ENCODE measurements at regions not wholly inside any gene's neighbourhood (a gene's known extent, or its start where the extent isn't known, plus 50 kb on each side); places are given as distances from the start of the nearest gene placed in this dataset.

GRCh38 chr5:178796165-178796945, 63.4 kb upstream of the ZNF354B start:
- Histone ChIP-seq H3K27me3 (ENCODE audit: insufficient read depth, low read length) (no peaks in the 10 kb centered on the region), H3K4me3 (replicated peaks in 1 of 2; ENCODE audit: low read depth in 1 of 2, low read length in 2 of 2) (no peak overlapping the region), H3K9me2 (ENCODE audit: insufficient read depth) (no peaks in the 10 kb centered on the region), H2AFZ (ENCODE audit: low read depth, low read length, poor library complexity, severe bottlenecking) (no peak overlapping the region), H3K79me2 (ENCODE audit: insufficient read depth, low read length) (peaks cover 5% of the 10 kb centered on the region; the same call in 1 of the 2 replicates), H3K27ac (ENCODE audit: low read depth, low read length) (no peak overlapping the region), H3K9me3 (ENCODE audit: control insufficient read depth in 1 of 2, insufficient read depth in 1 of 2, low read depth in 1 of 2, low read length in 2 of 2) (no peaks in the 10 kb centered on the region), H3K4me1 (ENCODE audit: control insufficient read depth in 1 of 2, insufficient read depth in 2 of 2, low read length in 2 of 2) (no peaks in the 10 kb centered on the region), H3K4me2 (ENCODE audit: low read length) (no peak overlapping the region), H3K9ac (ENCODE audit: low read length) (no peak overlapping the region), H4K20me1 (ENCODE audit: insufficient read depth) (no peaks in the 10 kb centered on the region), H3K36me3 (ENCODE audit: control insufficient read depth in 1 of 2, insufficient read depth in 2 of 2, low read length in 2 of 2) (no peaks in the 10 kb centered on the region; a peak in 1 of 4 replicates)
- intact Hi-C loops (cut with micrococcal nuclease), result no loop called here
- no peak for ATAC-seq
- POLR2A ChIA-PET, result no interaction called here
- no peak for DNase-seq (ENCODE audit: low read depth, low spot score)
- no TSS peak for BruUV-seq (replicated peaks)
- no peak for TF ChIP-seq POLR2AphosphoS5 (IDR thresholded peaks at IDR 0.05; ENCODE audit: low read depth, low read length)
- TF ChIP-seq RAD21 (IDR thresholded peaks at IDR 0.05; ENCODE audit: low read depth), result no peak
- TF ChIP-seq CTCF (IDR thresholded peaks at IDR 0.05 in 2 of 3, conservative IDR thresholded peaks at IDR 0.05 in 1 of 3; ENCODE audit: borderline replicate concordance in 1 of 3, insufficient read depth in 1 of 3, low read depth in 2 of 3, low read length in 2 of 3), result no peak
- TF ChIP-seq EZH2phosphoT487 (IDR thresholded peaks at IDR 0.05; ENCODE audit: borderline replicate concordance), result no peak
- no peak for TF ChIP-seq TCF7L2 (IDR thresholded peaks at IDR 0.05; ENCODE audit: borderline replicate concordance, extremely low read depth, insufficient read depth, insufficient read length)
- no peak for TF ChIP-seq ZNF274 (IDR thresholded peaks at IDR 0.05; ENCODE audit: low read depth, low read length)
- TF ChIP-seq ZBTB33 (IDR thresholded peaks at IDR 0.05; ENCODE audit: extremely low read depth, insufficient replicate concordance, low read length), result no peak
- no peak for TF ChIP-seq SRF (IDR thresholded peaks at IDR 0.05; ENCODE audit: low read depth)
- TF ChIP-seq CEBPB (IDR thresholded peaks at IDR 0.05; ENCODE audit: low read depth), result no peak
- CTCF ChIA-PET, result interaction anchor here (1.0 kb wide), 1 partner anchor 32 kb away, joined by 4 read pairs; no protein-coding TSS in a partner anchor
- RAD21 ChIA-PET (ENCODE audit: low non-redundant PET in 1 of 2, low total read pairs in 2 of 2, uncharacterized antibody in 2 of 2, unreplicated experiment in 2 of 2), result no interaction called here

All from HCT116 (cell line).